ENCODE measurements at regions not wholly inside any gene's neighbourhood (a gene's known extent, or its start where the extent isn't known, plus 50 kb on each side); places are given as distances from the start of the nearest gene placed in this dataset.

DNA sequence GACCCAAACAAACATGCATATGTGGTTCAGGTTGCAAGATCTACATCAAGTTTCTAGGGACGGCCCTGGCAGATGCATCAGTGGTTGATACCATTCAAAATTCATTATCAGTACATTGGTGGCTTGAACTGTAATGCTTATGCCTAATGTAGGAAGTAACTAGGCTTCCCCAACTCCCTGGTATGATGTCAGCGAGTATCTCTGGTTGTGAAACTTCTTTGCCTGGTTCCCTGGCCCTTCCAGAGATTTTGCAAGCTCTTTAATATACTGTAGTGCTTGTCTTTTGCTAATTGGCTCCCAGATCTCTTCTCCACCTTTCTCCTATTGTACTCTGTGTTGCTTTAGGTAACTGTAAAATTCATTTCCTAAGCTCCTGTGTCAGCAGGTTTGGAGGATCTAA is 114.8 kb upstream of the RARB start:
- H3K4me3 ChIP-seq (ENCODE audit: low read depth, low read length): no peak overlapping the region
- DNase-seq (ENCODE audit: low read depth): no peak

DNA sequence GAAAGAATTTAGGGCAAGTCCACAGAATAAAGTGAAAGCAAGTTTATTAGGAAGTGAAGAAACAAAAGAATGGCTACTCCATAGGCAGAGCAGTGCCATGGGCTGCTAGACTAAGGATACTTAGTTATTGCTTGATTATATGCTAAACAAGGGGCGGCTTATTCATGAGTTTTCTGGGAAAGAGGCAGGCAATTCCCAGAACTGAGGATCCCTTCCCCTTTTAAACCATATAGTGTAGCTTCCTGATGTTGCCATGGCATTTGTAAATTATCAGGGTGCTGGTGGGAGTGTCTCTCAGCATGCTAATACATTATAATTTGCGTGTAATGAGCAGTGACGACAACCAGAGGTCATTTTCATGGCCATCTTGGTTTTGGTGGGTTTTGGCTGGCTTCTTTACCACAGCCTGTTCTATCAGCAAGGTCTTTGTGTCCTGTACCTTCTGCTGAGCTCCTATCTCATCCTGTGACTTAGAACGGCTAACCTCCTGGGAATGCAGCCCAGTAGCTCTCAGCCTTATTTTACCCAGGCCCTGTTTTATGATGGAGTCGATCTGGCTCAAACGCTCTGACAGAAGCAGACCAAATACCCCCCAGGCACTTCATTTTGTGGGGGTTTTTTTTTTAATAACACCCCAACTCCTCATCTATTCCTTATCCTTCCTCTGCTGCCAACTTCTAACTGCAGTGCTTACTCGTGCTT is 103.0 kb upstream of the RARB start:
- no peak for DNase-seq (ENCODE audit: low read depth)
- H3K4me3 ChIP-seq (ENCODE audit: low read depth, low read length): no peak overlapping the region

DNA sequence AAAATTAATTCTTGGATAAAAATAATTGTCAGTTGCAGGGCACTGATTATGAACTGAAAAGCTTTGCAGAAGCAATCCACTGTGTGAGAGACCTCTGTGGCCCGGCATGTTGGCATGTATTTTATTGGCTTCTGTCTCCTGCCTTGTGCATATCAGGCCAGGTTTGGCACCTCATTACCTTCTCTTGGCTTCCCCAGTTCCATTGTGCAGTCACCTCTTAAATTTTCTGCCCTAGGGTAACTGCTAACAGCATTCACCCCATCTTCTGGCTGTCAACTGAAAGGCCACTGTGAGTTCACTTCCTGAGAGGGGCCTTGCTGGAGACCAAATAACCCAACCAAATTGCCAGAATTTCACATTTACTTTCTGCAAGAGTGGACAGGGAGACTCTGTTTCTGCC is 92.7 kb upstream of the RARB start:
- no peak overlapping the region for H3K4me3 ChIP-seq (ENCODE audit: low read depth, low read length)
- DNase-seq (ENCODE audit: low read depth): no peak

- no peak for DNase-seq (ENCODE audit: low read depth)
- no peak overlapping the region for H3K4me3 ChIP-seq (ENCODE audit: low read depth, low read length)
Measured at GRCh38 chr3:25338158-25338725, 89.8 kb upstream of the RARB start.

DNA sequence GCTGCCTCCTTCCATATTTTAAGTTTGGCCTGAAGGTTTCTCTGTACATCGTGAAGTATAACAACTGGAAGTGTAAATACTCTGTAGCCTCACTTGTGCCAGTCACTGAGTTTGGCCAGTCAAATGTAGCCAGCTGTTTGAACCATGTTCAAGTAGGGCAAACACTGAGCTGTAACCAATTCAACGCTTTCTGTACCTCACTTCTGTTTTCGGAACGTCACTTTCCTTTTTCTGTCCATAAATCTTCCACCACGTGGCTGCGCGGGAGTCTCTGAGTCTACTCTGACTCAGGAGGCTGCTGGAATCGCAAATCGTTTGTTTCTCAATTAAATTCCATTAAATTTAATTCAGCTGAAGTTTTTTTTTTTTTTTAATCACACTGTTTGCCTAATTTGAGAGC is 88.8 kb upstream of the RARB start:
- H3K4me3 ChIP-seq (ENCODE audit: low read depth, low read length): no peak overlapping the region
- no peak for DNase-seq (ENCODE audit: low read depth)

DNA sequence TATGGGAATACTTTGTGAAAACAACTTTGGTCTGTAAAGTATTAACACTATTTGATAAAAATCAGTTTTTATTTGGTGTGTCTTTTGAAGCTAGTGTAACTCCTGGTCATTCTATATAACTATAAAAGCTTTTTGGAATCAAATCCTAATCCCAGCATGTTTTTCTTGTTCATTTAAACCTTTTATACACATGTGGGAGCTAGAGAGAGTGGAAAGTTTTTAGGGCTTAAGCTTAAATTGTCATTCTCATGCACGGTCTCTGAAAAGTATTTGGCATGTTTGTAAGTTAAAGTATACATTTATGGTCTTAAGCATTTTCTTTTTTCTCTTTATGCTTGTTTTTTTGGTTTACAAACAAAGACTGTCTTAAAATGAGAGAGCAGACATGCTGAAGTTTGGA is 83.4 kb upstream of the RARB start:
- DNase-seq (ENCODE audit: low read depth): no peak
- no peak overlapping the region for H3K4me3 ChIP-seq (ENCODE audit: low read depth, low read length)

DNA sequence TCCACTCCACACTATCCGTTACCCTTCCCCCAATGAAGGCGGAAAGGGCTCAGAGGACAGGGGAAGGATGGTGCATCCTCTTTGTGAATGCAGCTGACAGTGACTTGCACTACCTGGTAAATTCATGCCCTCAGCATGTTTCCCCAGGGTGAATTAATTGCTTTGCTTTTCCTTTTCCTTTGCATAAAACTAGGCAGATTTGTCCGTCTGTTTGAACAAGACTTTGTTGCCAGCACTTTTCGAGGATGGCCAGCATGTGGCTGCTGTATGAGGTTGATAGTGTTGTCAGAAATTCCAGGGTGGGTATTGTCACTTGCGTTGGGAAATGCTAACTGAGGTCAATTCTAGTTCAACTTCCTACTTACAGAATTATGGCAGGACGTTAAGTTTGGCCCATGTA is 79.0 kb upstream of the RARB start:
- no peak overlapping the region for H3K4me3 ChIP-seq (ENCODE audit: low read depth, low read length)
- DNase-seq (ENCODE audit: low read depth): no peak

DNA sequence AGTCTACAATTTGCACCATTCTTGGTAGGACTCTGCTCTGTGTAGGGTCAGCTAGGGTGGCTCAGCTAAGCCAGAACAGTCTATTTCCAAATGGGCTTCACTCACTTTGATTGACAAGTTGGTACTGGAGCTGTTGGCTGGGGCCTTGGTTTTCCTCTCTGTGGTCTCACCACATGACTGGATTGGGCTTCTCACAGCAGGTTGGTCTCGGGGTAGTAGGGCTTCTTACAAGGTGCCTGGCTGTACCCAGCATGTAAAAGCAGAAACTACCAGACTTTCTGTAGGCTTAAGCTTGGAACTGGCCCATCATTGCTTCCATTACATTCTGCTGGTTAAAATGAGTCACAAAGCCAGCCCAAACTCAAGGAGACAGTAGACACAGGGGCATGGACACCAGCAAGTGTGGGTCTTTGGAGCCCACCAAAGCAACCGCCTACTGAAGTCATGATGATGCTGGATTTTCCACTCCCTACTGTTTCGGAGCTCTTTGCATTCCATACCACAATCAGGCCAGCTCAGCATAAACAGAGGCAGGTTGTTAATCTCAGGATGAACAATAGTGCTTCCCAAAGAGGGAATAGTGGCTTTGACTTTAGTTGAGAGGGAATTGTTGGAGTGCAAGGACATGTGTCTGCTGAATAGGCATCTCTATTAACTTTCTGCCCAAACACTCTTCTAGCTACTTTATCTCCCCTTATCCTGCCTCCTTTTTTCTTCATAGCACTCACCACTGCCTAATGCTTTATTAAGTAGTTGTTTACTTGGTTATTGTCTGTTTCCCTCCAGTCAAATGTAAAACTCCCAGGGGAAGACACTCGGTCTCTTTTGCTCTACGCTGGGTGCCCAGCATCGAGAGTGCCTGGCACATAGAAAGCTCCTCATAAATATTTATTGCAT is 78.0 kb upstream of the RARB start:
- H3K4me3 ChIP-seq (ENCODE audit: low read depth, low read length): no peak overlapping the region
- no peak for DNase-seq (ENCODE audit: low read depth)

GRCh38 chr3:25350725-25351114 is 77.3 kb upstream of the RARB start:
- no peak for DNase-seq (ENCODE audit: low read depth)

GRCh38 chr3:25354071-25354470 is 74.0 kb upstream of the RARB start:
- DNase-seq (ENCODE audit: low read depth): peak; percentile 2
- H3K4me3 ChIP-seq (ENCODE audit: low read depth, low read length): no peak overlapping the region

More at GRCh38 chr3:25350725-25351114, 77.3 kb upstream of the RARB start:
- H3K4me3 ChIP-seq (ENCODE audit: low read depth, low read length): no peak overlapping the region

DNA sequence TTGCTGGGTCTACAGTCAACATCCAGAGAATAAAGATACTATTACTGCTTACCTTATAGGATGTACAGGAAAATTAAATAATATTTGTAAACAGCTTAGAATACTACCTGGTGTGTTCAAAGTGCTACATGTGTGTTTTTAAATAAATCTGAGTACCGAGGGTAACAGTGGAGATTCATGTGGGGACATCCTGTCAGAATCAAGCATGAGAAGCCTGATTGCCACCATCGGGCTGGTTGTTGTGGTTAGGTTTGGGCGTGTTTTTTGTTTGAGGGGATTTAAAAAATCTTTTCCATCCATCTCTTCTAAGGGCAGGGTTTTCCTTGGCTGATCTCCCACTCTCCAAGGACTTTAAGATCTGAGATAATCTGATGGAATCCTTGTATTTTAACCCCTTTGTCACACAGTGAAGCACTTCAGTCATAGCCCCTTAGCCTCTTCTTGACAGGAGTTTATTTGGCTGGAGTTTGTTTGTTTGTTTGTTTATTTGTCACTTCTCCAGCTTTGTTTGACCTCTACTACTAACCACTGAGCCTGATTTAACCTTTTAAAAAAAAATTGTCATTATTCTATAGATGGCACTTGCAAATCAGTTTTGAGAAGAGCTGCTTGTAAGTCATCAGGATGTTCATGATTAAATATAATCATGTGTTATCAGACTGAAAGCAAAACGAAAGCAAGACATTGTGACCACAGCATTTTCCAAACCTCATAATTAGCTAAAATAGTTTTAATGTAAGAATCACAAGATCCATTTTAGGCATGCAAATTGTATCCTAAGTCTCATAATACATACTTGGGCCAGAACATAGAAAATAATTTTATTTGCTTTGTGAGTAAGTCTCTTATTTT is 72.8 kb upstream of the RARB start:
- H3K4me3 ChIP-seq (ENCODE audit: low read depth, low read length): no peak overlapping the region
- DNase-seq (ENCODE audit: low read depth): no peak

DNA sequence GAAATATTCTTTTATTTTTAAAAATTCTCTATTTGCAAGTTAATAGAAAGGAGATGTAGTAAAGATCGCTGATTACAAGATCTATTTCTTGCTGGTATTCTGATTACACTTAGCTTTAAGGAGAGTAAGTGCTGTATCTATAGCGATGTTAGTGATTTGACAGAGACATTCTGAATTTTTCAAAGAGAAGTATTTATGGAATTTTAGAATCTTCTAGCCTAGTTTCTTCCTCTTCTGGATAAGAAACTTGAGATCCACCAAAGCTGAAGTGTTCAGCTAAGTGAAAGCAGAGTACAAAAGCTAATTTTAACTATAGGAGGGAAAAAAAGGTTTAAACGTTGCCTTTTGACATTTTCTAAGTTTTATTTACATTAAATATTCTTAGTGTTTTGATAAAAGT is 72.1 kb upstream of the RARB start:
- H3K4me3 ChIP-seq (ENCODE audit: low read depth, low read length): no peak overlapping the region
- no peak for DNase-seq (ENCODE audit: low read depth)

DNA sequence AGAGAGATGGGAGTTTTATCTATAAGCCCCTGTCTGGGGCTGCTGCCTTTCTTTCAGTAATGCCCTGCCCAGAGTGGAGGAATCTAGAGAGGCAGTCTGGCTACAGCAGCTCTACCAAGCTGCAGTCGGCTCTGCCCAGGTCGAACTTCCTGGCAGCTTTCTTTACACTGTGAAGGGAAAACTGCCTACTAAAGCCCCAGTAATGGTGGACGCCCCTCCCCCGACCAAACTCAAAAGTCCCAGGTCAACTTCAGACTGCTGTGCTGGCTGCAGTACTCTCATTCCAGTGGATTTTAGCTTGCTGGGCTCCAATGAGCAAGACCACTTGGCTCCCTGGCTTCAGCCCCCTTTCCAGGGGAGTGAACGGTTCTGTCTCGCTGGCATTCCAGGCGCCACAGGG is 65.9 kb upstream of the RARB start:
- no peak for DNase-seq (ENCODE audit: low read depth)

DNA sequence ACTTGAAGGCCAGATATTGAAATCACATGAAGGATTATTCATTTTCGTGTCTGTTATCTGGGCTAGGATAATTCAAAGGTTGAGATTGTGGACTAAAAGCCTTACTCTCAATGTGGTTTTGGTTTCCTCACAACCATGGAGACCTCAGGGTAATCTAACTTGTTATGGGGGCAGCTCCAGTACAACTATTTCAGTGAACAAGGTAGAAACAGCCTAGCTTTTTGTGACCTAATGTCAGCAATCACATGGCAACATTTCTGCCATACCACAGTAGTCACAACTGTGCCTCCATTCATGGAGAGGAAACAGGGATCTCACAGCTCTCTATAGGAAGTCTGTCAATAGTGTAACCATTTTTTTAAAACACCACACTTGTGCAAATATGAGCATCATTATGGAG is 62.4 kb upstream of the RARB start:
- DNase-seq (ENCODE audit: low read depth): no peak
- H3K4me3 ChIP-seq (ENCODE audit: low read depth, low read length): no peak overlapping the region

More for the DNA sequence above, 65.9 kb upstream of the RARB start:
- no peak overlapping the region for H3K4me3 ChIP-seq (ENCODE audit: low read depth, low read length)

GRCh38 chr3:25367025-25367424 is 61.0 kb upstream of the RARB start:
- DNase-seq (ENCODE audit: low read depth): no peak
- H3K4me3 ChIP-seq (ENCODE audit: low read depth, low read length): no peak overlapping the region

DNA sequence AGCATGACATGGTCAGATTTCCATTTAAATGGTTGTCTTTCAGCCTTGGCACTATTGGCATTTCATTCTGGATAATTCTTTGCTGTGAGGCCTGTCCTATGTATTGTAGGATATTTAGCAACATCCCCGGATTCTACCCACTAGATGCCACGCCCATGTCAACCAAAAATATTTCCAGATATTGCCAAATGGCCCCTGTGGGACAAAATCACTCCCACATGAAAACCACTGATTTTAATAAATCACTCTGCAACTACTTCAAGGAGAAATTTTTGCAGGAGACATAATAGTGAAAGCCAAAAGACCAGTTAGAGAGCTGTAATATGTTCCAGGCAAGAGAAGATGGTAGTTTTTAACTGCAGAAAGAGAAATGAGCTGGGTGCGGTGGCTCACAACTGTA is 55.9 kb upstream of the RARB start:
- DNase-seq (ENCODE audit: low read depth): peak; percentile 1

GRCh38 chr3:25376340-25376739 is 51.7 kb upstream of the RARB start:
- no peak overlapping the region for H3K4me3 ChIP-seq (ENCODE audit: low read depth, low read length)
- DNase-seq (ENCODE audit: low read depth): no peak

More for the DNA sequence above, 55.9 kb upstream of the RARB start:
- no peak overlapping the region for H3K4me3 ChIP-seq (ENCODE audit: low read depth, low read length)

DNA sequence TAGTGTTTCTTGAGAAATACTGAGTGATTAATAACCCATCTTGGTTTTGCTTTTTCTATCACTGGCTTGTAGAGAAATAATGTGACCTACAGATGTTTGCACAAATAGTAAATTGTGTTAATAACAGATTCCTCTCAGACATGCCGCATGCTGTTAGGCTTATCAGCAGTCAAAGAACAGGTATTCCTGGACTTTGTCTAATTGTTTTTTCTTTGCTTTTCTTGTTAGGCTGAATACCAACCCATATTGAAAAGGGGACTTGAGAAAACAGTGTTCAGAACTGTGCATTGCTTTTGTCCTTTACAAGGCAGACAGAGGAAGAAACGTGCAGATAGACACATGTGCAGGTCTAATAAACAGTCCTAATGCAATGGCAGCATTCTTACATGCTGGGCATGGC is 51.0 kb upstream of the RARB start:
- no peak for DNase-seq (ENCODE audit: low read depth)
- no peak overlapping the region for H3K4me3 ChIP-seq (ENCODE audit: low read depth, low read length)
